GM15510 (cell line): ENCODE measurements at regions not wholly inside any gene's neighbourhood (a gene's known extent, or its start where the extent isn't known, plus 50 kb on each side); places are given as distances from the start of the nearest gene placed in this dataset.

Source experiments
- POLR2A ChIP-seq: IDR thresholded peaks from 3 replicates; pipeline ENCODE4 v1.6.1; 2011; ENCODE audit warnings: borderline replicate concordance; ENCODE audit not compliant: insufficient read length; ENCODE audit errors: extremely low read depth

DNA sequence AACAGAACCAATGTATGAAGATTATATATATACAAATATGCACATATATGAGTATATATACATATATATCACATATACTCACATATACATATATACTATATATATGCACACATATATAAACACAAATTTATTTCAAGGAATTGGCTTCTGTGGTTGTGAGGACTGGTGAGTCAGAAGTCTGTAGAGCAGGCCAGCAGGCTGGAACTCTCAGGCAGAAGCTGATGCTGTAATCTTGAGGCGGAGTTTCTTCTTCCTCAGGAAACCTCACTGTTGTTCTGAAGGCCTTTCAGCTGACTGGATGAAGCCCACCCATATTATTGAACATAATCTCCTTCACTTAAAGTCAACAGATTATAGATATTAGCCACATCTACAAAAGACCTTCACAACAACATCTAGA is 143.9 kb upstream of the CREB1 start:
- TF ChIP-seq POLR2A = no peak

DNA sequence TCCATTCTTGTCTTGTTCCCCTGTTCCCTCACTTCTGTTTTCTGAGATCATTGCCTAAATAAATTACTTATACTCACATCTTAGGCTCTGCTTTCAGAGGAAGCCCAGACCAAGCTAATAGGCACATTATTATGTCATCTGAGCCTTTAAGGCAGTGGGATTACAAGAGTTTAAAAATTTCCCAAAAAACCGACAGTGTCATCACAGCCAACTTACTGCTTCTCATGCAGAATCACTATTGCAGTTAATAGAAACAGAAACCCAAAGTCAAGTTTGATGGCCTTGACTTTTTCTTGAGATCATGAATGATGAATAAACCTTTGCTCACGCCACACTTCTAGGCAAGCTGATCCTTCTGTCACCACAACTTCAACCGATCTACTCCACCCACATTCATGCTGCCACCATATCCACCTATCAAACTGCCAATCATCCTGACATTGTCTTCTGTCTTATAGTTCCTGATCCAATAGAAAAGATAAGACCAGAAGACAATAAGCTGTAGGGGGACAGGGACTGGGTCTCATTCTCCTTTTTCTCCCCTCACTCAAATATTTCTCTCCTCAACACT is 142.7 kb upstream of the CREB1 start:
- no peak for TF ChIP-seq POLR2A

DNA sequence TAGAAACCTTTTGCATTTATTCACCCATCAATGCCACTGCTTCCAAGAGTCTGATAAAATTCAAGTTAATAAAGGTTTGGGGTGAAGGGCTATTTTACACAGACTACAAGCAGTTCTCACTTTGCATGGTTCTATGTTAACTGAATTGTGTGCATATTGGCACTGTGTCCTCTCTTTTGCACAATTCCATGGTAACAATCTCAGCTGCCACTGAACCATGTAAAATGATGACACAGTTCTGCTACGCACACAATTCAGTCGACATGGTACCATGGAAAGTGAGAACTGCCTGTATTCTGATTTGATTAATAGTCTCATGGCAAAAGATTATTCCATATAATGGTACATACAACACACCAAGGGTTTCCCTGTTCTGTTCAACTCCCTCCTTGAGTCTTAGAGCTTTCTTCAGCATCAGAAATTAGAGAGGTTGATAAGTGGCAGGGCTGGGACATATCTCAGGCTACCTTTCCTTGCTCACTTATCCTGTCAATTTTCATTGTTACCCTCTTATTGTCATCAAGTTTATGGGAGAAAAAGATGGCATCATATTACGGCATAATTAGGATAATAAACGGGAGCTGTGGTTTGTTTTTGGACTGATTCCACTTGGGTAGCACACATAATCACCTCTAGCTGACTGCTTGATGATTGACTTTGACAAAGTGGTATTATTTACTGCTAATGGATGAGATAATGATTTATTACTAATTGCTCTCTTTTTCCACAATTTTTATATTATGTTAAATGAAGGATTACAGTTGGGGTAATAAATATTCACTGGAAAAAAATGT is 139.3 kb upstream of the CREB1 start:
- no peak for TF ChIP-seq POLR2A

DNA sequence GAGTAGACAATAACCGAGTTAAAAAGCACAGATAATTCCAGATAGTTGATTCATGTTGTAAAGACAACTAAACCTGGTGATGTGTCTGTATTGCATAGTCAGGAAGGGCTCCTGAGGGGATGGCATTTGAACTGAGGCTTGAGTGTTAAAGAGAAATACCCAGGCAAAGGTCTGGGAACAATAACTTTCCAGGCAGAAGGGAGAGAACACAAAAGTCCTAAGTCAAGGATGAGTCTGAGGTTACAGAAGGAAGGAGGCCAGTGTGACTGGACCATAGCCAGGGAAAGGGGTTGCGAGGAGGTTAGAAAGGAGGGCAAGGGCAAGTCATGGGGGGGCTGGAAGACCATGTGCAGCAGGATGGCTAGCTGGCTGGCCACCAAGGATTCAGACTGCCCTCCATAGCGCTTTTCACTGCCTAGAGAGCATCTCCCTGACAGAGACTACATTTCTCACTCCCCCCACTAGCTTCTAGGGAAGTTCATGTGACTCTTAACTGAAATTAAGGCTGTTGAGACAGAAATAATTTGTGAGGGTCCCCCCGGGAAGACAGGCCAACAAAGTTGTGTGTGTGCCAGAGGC is 135.5 kb upstream of the CREB1 start:
- TF ChIP-seq POLR2A = no peak

DNA sequence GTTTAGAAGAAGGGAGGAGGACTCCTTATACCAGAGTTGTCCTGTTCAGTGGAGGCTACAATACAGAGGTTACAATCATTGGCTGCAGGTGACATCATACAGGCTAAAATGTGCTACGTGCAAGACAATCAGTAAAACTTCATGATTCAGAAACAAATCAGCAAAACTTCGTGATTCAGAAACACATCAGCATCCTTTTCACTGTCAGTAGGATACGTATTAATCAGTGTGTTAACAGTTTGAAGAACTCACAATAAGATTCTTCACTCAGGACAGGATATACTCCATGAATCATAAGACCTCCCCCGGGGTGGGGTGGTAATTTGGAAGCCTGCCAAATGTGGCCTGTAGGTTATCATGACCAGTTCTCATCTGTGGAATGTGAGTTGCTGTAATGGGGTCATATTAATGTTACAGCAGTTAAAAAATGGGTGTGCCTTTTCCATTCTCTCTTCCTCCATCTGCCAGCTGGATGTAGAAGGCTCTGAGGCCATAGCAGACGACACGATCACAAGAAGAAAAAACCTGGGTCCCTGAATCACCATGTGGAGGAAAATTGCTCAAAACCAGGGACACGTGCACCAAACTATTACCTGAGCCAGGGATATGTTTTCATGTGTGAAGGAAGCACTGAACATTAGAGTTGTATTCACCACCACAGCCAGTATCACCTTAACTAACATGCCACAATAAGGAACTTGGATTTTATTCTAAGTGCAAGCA is 134.8 kb upstream of the CREB1 start:
- TF ChIP-seq POLR2A = no peak

DNA sequence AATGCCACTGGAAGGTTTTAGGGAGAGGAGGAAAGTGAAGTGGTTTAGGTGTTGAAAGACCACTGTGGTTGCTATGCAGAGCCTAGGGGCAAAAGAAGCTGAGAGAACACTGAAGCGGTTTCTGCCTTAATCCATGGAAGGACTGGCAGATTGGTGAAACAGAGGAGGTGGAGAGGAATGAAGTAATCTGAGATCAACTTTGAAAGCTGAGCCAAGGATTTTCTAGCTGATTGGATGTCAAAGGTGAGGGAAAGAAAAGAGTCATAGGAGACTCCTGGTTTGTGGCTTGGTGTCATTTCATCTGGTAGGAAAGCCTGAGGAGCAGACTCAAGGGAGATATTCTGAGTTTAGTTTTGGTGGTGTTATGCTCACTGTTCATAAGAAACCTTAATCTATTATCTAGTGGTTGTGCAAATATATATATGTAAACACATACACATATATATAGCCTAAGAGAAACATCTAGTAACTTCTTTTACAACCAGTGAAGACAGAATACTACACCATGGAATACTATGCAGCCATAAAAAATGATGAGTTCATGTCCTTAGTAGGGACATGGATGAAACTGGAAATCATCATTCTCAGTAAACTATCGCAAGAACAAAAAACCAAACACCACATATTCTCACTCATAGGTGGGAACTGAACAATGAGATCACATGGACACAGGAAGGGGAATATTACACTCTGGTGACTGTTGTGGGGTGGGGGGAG is 134.1 kb upstream of the CREB1 start:
- TF ChIP-seq POLR2A = no peak

DNA sequence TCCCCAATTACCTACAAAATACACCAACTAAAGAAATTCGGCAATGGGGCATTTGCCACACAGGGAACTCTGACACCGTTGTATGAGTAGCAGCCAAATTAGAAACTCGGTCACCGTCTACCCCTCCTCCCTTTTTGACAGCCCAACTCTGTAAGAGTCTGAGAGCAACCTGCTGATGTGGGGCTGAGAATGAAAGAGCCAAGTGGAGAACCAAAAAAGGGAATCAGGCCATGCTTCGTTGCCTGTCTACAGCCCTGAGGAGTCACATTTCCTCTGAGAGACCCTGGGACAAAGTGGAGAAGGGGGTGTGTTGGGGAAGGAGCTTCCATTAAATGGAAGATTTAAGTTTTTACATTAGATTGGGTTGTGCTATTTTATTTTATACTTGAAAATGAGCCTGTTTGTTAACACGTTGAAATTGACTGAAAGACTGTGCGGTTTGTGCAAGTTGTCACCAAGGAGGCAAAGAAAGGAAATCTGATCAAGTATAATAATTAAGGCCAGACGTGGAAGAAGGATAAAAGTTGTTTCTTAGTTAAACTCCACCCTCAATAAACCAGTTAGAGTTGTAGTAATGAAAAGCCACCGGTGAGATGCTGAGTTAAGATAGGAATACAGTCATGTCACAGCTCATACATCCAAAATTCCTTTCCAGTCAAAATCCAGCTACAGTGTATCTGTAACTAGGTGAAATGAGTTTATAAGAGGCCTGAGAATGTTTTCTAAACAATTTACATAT is 131.7 kb upstream of the CREB1 start:
- TF ChIP-seq POLR2A = no peak

DNA sequence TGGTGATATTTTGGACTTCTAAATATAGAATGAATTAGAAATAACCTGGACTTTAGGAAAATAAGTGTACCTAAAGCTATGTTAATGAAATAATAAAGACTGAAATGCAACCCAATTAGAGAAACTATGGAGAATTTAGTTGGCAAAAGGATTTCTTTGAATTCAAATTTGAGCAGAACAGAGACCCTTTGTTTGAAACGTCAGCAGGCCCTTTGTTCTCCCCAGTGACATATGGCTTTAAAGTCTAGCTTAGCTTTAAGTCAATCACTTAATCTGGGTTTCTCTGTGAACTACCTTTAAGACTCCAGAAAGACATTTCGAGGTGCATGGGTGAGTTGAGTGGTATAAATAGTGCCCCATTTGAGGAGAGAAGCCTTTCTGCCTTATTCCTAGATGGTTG is 130.5 kb upstream of the CREB1 start:
- TF ChIP-seq POLR2A = no peak

DNA sequence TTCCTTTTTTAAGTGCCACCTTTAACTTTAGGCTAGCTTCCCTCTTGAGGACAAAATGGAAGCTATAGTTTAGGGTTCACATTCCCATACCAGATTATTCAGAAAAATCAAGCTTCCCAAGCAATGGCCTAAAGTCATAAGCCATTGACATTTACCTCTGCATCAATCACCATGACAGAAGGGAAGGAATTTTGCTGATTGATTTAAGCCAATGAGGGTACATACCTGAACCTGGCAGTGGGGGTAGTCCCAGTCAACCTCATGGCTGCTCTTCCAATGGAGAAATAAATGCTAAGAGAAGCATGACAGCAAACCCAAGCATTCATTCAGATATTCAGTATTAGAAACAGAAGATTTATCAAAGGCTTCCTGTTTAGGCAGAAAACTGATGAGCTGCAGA is 128.4 kb upstream of the CREB1 start:
- no peak for TF ChIP-seq POLR2A

DNA sequence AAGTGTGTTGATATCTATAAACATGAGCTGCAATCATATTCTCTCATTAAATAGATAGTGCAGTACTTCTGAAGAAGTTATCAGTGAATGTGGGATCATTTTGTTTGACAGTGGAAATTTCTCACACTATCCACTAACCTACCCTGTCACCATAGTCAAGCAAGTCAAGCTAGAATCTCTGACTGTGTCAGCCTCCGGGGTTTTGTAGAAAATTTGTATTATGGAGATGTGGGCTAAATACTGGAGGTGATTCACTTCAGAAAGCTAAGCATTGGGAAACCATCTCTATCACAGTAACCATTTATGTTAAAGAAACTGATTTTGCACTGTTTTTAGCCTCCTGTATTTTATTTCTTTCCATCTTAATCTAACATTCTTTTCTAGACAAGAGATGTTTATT is 126.6 kb upstream of the CREB1 start:
- no peak for TF ChIP-seq POLR2A

DNA sequence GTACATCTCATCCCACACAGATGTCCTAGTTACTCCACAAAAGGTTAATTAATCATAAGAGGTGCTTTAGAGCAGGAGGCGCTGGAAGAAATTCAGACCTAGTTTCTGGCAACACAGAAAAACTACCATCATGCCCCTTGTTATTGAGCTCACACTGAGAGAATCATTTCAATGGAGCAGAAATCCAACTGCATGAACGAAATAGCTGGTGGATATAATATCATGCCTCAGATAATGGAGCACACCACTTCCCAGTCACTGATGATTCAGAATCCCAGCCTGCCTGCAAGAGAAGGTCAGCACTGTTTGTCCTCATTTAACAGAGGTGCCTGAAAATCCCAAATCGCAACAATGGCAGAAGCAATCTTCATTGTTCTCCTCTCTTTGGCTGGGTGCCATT is 125.8 kb upstream of the CREB1 start:
- TF ChIP-seq POLR2A = no peak

DNA sequence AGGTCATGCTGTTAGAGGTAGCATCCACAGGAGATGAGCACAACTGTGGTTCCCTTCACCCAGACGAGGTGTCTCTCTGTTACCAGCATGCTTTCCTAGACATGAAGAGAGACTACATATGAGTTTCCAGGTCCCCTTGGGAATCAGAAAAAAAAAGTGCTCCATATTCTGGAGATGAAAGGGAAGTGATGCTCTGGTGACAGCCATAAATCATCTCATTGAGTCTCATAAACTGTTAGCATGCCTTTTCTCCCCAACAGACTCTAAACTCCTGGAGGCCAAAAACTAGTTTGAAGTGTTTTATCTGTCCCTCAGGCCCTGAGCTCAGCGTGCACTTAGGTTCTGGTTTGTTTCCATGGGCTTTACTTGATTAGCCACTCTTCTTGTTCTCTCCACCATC is 124.6 kb upstream of the CREB1 start:
- no peak for TF ChIP-seq POLR2A

DNA sequence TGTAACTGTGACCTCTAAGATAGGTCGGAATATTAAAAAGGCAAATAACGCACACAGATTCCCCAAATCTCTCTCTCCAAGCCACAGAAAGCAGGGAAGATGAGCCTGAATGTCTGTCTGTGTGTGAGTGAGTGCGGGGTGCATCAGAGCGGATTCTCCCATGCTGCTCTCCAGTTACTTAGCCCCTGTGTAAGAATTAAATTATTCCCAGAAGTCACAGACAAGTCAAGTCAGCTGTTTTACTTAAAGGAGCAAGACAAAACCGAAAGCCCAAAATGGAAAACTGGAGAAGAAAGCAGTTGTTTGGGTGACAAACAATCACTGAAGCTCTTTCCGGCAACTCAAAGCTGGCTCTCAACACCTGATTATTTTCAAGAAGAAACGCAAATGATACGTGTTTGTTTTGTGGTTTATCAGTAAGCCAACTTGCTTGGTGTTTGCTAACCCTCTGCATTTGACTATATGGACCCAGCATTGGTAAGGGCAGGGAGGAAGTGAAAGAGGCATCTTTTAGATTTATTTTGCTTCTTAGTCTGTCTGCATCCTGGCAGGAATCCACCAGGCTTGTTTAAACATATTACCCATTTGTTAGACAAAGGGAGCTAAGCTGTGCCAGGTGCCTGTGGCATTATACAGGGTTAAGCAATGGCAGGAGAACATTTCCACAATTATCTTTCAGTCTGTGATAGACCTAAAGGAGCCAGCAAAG is 121.5 kb upstream of the CREB1 start:
- no peak for TF ChIP-seq POLR2A

DNA sequence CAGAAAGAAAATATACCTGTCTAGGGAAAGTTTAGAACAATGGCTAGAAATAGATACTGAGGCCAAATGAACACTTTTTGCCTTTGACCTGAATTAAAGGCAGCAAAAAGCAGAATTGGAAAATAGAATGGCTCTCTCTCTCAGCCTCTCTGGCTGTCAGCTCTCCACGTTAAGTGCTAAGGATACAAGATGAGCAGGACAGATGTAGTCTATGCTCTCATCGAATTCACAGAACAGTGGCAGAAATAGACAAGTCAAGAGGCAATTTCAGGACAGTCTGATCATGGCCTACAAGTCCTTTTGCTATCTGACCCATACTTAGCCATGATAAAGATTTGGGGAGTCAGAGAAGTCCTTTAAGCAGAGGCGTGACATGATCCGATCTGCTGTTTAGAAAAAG is 120.2 kb upstream of the CREB1 start:
- TF ChIP-seq POLR2A = no peak

DNA sequence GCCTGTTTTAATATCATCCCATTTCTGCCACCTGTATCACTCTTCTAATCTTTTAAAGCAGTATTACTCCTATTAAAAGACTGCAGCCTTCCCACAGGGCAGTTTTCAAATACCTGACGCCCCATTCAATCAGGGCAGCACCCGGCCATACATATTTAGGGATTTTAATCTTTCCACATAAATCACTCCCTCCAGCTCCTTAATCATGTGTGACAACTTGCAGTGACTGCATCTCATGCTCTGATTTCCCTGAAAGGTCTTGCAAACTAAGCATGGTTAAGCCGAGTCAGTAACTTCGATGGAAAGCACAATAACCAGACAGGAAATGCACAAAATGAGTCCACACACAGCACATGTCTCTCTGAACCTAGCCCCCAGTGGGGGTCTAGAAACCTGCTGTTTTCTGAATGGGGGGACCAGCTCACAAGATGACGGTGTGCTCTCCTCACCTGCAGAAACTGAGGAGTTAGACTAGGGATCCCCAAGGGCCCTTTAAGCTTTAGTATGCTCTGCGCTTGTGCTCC is 116.9 kb upstream of the CREB1 start:
- no peak for TF ChIP-seq POLR2A
